Right cardiac atrium (tissue), 5 donors: ENCODE measurements at regions not wholly inside any gene's neighbourhood (a gene's known extent, or its start where the extent isn't known, plus 50 kb on each side); places are given as distances from the start of the nearest gene placed in this dataset.
"Not testable (repeated sequence)": the region's sequence is repeated elsewhere in the genome, so short reads cannot be mapped to it uniquely, and the experiment has no call there.

Experiments used
- ATAC-seq, 2 donors: fragments of 200-7000 bp; cut with Tn5 transposase; one replicate each; pipeline versions ENCODE4 v1.8.0 to v1.9.1; 2020; ENCODE audit warnings: moderate library complexity in 2 of 2, mild to moderate bottlenecking in 1 of 2
- DNase-seq, 3 donors: peaks; one replicate each; pipeline ENCODE4 v3.0.0-alpha.2; 2020
- H3K27ac ChIP-seq: one replicate; pipeline ENCODE4 v1.5.1; 2013; ENCODE audit warnings: mild to moderate bottlenecking, low read length, control low read depth, moderate library complexity
- H3K27me3 ChIP-seq: one replicate; pipeline ENCODE4 v1.6.1; 2013; ENCODE audit not compliant: control insufficient read depth, insufficient read depth
- H3K4me1 ChIP-seq: one replicate; pipeline ENCODE4 v1.6.1; 2013; ENCODE audit warnings: low read length; ENCODE audit not compliant: control insufficient read depth, insufficient read depth
- H3K4me3 ChIP-seq: one replicate; pipeline ENCODE4 v1.5.1; 2013; ENCODE audit warnings: low read length, control low read depth
- H3K9me3 ChIP-seq: one replicate; pipeline ENCODE4 v1.6.1; 2013; ENCODE audit warnings: low read length; ENCODE audit not compliant: control insufficient read depth
- WGBS: extraction: QIAGEN DNeasy Blood & Tissue Kit; methylation state at CpG from one replicate; pipeline ENCODE4 v1.1.7; 2013; 5-methylcytosine and 5-hydroxymethylcytosine counted together
- intact Hi-C, 4 donors: fragments of 100-400 bp; cut with DNase I; formaldehyde crosslinking; loops; one replicate each; pipeline versions ENCODE4 v1.11.0 to v1.14.0; 2022 to 2023
- donor health status: healthy with polysubstance abuse.
- donor health status: DM: no; HTN: yes; CAD: no.
- donor health status: DM: no; HTN: no; CAD: no.
- donor health status: DM: no; HTN: yes; CAD: no; lungs with severe emphysema.
- donor health status: DM: yes; HTN: yes; CAD: no.

DNA sequence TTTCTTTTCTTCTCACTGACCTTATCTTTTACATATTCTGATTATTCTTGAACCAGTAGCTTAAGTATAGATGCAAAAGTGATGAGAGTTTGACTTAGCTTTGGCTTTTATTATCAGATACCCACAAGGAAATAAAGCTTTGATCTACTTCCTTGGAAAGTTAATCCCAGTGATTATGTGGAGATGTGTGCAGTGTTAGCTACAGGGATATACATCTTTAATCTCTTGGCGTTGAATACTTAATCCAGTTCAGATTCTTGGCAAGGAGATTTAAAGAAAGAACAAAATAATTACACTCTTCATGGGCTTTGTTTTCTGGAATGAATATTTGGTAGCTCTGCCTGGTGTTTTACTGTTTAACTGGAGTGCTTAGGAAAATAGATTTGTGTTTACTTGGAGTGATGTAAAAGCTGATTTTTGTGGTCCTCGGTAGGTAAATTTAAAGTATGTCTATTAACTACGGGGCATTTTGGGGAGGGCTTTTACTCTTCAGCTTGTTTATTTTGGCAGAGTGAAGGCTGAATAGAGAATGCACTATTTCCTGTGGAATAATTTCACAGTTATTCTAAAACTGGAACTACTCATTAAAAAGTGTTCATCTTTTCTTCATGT, 150.1 kb upstream of the LRIG3 start:
- intact Hi-C loops: no loop called here
- H3K4me1 ChIP-seq: no peaks in the 10 kb centered on the region
- WGBS: 31% methylated on average over 3 of the region's 3 CpGs
- no peak overlapping the region for H3K27ac ChIP-seq
- no peaks in the 10 kb centered on the region for H3K9me3 ChIP-seq
- ATAC-seq (no peak), DNase-seq (no peak)
- H3K4me3 ChIP-seq: no peak overlapping the region
- no peaks in the 10 kb centered on the region for H3K27me3 ChIP-seq

GRCh38 chr12:59069516-59069915, 149.2 kb upstream of the LRIG3 start:
- intact Hi-C loops: no loop called here
- H3K27ac ChIP-seq: no peak overlapping the region
- H3K4me1 ChIP-seq: no peaks in the 10 kb centered on the region
- DNase-seq: no peak
- no peak for ATAC-seq
- no peaks in the 10 kb centered on the region for H3K27me3 ChIP-seq
- WGBS: 64% methylated on average over 1 of the region's 1 CpG
- H3K9me3 ChIP-seq: no peaks in the 10 kb centered on the region
- no peak overlapping the region for H3K4me3 ChIP-seq

DNA sequence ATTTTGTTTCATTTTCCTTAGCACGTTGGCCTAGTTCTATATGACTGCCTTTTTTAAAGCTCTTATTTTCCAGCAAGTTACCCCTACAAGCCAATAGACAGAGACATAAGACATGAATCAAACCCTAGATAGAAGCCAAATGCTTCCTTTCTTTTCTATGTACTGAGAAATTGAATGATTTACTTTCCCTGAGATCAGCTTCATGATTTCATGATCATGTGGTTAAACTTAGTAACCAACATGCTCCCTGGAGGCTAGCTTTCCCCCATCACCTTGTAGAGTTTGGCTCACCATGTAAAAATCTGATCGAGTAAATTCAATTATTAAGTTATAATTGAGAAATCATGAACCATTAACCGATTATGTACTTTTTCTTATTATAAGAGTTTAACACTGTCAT, 148.1 kb upstream of the LRIG3 start:
- 92% methylated on average over 3 of the region's 3 CpGs for WGBS
- intact Hi-C loops: no loop called here
- H3K4me1 ChIP-seq: no peaks in the 10 kb centered on the region
- no peak for ATAC-seq
- H3K9me3 ChIP-seq: no peaks in the 10 kb centered on the region
- no peak overlapping the region for H3K27ac ChIP-seq
- no peaks in the 10 kb centered on the region for H3K27me3 ChIP-seq
- no peak for DNase-seq
- no peak overlapping the region for H3K4me3 ChIP-seq

- WGBS: 43% methylated on average over 2 of the region's 2 CpGs
- DNase-seq (no peak), ATAC-seq (no peak)
- H3K4me1 ChIP-seq: no peaks in the 10 kb centered on the region
- no peaks in the 10 kb centered on the region for H3K27me3 ChIP-seq
- no peaks in the 10 kb centered on the region for H3K9me3 ChIP-seq
- no peak overlapping the region for H3K4me3 ChIP-seq
- H3K27ac ChIP-seq: no peak overlapping the region
- intact Hi-C loops: no loop called here
Observed at GRCh38 chr12:59067083-59067482, 146.8 kb upstream of the LRIG3 start.

DNA sequence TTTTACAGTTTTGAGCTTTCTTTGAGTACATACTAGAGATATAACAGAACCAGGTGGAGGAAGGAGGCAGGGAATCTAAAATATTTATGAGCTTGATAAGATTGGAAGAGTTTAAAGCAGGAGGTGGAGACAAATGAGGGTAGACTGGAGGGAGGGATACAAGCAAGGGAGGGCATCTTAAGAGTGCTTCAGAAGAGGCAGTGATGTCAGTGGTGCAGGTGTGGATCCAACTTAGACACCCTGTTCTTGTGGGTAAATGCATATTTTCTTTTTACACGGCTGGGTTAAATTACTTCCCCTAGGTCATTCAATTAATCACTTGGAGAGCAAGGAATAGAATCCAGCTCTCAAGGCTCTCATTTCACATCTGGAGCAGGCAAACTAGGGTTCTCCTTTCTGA, 146.1 kb upstream of the LRIG3 start:
- no peaks in the 10 kb centered on the region for H3K4me1 ChIP-seq
- H3K27ac ChIP-seq: no peak overlapping the region
- no peak overlapping the region for H3K4me3 ChIP-seq
- no peaks in the 10 kb centered on the region for H3K9me3 ChIP-seq
- no peak for DNase-seq
- ATAC-seq: no peak
- 55% methylated on average over 1 of the region's 1 CpG for WGBS
- H3K27me3 ChIP-seq: no peaks in the 10 kb centered on the region
- intact Hi-C loops: no loop called here

DNA sequence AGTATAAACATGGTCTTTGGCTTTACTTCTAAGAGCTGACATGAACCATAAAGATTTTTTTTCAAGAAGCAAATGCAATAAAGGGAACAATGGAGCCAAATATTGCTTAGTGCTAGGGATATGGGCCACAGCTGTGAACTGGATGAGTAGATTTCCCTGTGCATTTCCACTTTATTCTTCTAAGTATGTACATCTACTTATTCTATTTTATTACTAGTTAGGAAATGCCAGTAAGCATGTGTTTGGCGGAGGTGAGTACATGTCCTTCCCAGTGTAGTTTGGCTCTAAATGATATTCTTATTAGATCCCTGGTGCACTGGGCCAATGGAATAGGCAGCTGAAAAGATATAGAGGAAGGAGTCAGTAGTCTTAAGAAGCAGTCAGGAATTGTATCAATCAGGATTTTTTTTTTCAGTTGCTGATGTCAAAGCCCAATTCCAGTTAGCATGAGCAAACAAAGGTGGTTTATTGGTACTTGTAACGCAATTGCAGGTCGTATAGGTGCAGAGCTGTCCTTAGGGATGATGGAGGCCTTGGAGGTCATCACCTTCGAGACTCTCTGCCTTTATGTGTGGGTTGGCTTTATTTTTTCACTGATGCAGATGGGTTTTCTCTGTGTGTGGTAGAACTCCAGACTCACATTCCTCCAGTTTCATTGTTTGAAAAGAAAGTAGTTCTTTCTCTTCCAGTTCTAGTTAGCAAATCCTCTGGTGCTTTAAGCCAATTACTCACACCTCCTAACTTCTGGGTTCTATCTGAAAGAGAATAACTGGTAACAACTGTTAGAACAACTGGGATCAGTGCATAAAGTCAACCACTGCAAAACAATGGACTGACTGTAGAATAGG, 139.0 kb upstream of the LRIG3 start:
- no peak overlapping the region for H3K27ac ChIP-seq
- no peaks in the 10 kb centered on the region for H3K27me3 ChIP-seq
- H3K4me1 ChIP-seq: no peaks in the 10 kb centered on the region
- H3K9me3 ChIP-seq: no peaks in the 10 kb centered on the region
- H3K4me3 ChIP-seq: no peak overlapping the region
- no peak for ATAC-seq
- intact Hi-C loops: no loop called here
- WGBS: 89% methylated on average over 4 of the region's 4 CpGs
- DNase-seq: no peak

DNA sequence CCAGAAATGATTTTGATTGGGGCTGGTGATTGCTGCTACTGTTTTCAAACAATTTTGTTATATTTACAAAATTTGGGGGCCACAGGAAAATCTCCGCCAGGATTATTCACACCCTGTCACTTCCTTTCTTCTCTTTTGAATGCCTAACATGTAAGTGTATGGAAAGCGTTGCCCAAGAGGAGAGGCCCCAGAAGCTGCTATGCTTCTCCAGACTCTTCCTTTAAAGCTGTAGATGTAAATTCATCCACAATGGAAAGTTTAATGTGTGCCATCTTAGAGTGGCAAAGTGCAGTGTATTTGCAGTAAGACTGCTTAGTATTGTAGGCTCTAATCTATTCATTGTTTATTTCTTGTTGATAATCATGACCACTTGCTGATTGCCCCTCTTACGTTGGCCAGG, 136.7 kb upstream of the LRIG3 start:
- Histone ChIP-seq H3K27me3 (no peaks in the 10 kb centered on the region), H3K9me3 (no peaks in the 10 kb centered on the region), H3K4me3 (no peak overlapping the region), H3K4me1 (no peaks in the 10 kb centered on the region), H3K27ac (no peak overlapping the region)
- WGBS: 81% methylated on average over 3 of the region's 3 CpGs
- DNase-seq: no peak
- ATAC-seq: no peak
- intact Hi-C loops: no loop called here

- H3K4me1 ChIP-seq: no peaks in the 10 kb centered on the region
- WGBS: 0% methylated on average over 1 of the region's 1 CpG
- H3K4me3 ChIP-seq: no peak overlapping the region
- DNase-seq: no peak
- peak in 1 of 2 donors; percentile 84 for ATAC-seq
- intact Hi-C loops: no loop called here
- H3K27me3 ChIP-seq: no peaks in the 10 kb centered on the region
- no peaks in the 10 kb centered on the region for H3K9me3 ChIP-seq
- no peak overlapping the region for H3K27ac ChIP-seq
Observed at GRCh38 chr12:59055204-59055860, 135.0 kb upstream of the LRIG3 start.

DNA sequence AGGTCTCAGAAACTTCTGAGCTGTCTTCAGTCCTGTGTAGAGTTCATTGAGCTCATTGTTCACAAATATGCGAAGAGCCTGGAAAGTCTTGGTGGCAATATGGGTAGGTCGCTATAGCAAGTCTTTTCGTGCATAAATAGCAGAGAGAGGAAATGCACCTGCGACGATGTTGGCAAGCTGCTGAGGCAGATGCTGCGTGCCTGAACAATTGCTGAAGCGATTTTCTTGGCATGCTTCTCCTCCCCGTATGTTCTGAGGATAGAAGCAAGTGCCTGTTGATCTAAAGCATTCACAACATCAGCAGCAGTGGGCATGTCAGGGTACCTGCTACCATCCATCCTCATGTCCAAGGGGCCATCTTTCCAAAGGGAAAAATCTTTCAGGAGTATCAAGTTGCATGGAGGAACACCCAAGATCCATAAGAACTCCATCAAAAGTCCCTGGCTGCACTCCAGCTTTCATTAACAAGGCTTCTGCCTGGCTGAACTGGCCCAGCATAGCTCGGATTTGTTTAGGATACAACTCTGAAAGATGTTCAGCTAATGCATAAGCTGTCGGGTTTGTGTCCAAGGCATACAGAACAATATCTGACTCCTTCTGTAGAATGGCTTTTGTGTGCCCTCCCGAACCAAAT, 133.1 kb upstream of the LRIG3 start:
- H3K9me3 ChIP-seq, ATAC-seq, H3K27ac ChIP-seq, DNase-seq, H3K4me1 ChIP-seq, intact Hi-C loops, H3K27me3 ChIP-seq, H3K4me3 ChIP-seq: not testable (repeated sequence)
- WGBS: 72% methylated on average over 11 of the region's 11 CpGs

DNA sequence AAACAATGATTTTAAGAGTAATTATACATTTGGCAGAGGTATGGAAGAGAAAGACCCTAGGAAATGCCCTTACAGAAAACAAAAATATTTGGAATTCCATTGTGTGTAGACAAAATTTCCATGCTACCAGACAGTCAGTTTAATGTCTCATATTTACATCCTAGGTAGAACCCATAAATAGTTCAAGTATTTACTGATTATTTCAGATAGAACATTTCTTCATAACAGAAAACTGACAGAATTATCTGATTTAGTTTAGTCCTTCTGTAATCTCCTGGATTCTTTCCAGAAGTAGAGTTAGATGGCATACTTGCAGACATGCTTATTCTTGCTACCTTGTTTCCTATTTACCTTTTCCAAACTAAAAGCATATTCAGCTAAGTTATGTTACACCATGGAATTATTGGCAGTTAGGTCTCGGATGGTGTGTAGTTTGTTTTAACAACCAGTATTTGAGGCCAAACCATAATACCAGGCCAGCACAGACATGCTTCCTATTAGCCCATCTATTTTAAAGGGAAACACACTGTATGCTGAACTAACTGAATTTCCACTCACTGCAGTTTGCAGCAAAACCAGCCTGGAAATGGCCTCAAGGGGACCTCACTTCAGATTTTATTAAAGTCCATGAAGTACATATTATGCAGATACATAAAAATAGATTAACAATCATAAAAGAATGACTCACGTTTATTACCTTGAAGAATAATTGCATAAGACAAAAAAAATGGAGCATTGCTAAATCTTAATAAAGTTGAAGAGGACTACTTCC, 126.6 kb upstream of the LRIG3 start:
- no peaks in the 10 kb centered on the region for H3K4me1 ChIP-seq
- H3K27ac ChIP-seq: no peak overlapping the region
- H3K4me3 ChIP-seq: no peak overlapping the region
- 79% methylated on average over 2 of the region's 2 CpGs for WGBS
- H3K9me3 ChIP-seq: no peaks in the 10 kb centered on the region
- no peaks in the 10 kb centered on the region for H3K27me3 ChIP-seq
- intact Hi-C loops: no loop called here
- ATAC-seq (no peak), DNase-seq (no peak)
